GM19463 (cell line): ENCODE measurements at regions not wholly inside any gene's neighbourhood (a gene's known extent, or its start where the extent isn't known, plus 50 kb on each side); places are given as distances from the start of the nearest gene placed in this dataset.

ENCODE experiments used
- ATAC-seq: cut with Tn5 transposase; IDR thresholded peaks from one replicate; pipeline ENCODE4 v1.9.1; 2021; ENCODE audit warnings: mild to moderate bottlenecking, moderate library complexity; ENCODE audit not compliant: unreplicated experiment

GRCh38 chr2:226408141-226408540 lies 391.5 kb downstream of the IRS1 start:
- no peak for ATAC-seq

GRCh38 chr2:226407135-226407534 lies 392.5 kb downstream of the IRS1 start:
- ATAC-seq, result no peak

- ATAC-seq, result no peak
Measured at GRCh38 chr2:226405465-226405864, 394.2 kb downstream of the IRS1 start.

GRCh38 chr2:226403369-226403768 lies 396.3 kb downstream of the IRS1 start:
- no peak for ATAC-seq

- ATAC-seq, result no peak
Measured at GRCh38 chr2:226399006-226399405, 400.6 kb downstream of the IRS1 start.

GRCh38 chr2:226398580-226398979 lies 401.0 kb downstream of the IRS1 start:
- no peak for ATAC-seq

GRCh38 chr2:226396541-226396940 lies 403.1 kb downstream of the IRS1 start:
- no peak for ATAC-seq

- ATAC-seq, result no peak
Measured at GRCh38 chr2:226387499-226387942, 412.1 kb downstream of the IRS1 start.

GRCh38 chr2:226383461-226383860 lies 416.2 kb downstream of the IRS1 start:
- ATAC-seq, result no peak

GRCh38 chr2:226380679-226381078 lies 418.9 kb downstream of the IRS1 start:
- no peak for ATAC-seq

GRCh38 chr2:226378753-226379705 lies 420.6 kb downstream of the IRS1 start:
- no peak for ATAC-seq

GRCh38 chr2:226376516-226377180 lies 423.0 kb downstream of the IRS1 start:
- no peak for ATAC-seq

- no peak for ATAC-seq
Measured at GRCh38 chr2:226366920-226367319, 432.7 kb downstream of the IRS1 start.

GRCh38 chr2:226364217-226364616 lies 435.4 kb downstream of the IRS1 start:
- no peak for ATAC-seq

- ATAC-seq, result no peak
Measured at GRCh38 chr2:226362980-226363379, 436.6 kb downstream of the IRS1 start.

GRCh38 chr2:226360658-226361057 lies 439.0 kb downstream of the IRS1 start:
- no peak for ATAC-seq

GRCh38 chr2:226358688-226359087 lies 440.9 kb downstream of the IRS1 start:
- ATAC-seq, result no peak

- no peak for ATAC-seq
Measured at GRCh38 chr2:226357816-226358215, 441.8 kb downstream of the IRS1 start.

GRCh38 chr2:226355600-226355999 lies 444.0 kb downstream of the IRS1 start:
- ATAC-seq, result no peak

GRCh38 chr2:226354434-226354833 lies 445.2 kb downstream of the IRS1 start:
- no peak for ATAC-seq

GRCh38 chr2:226352941-226353560 lies 446.6 kb downstream of the IRS1 start:
- ATAC-seq, result no peak

- ATAC-seq, result no peak
Measured at GRCh38 chr2:226351711-226352110, 447.9 kb downstream of the IRS1 start.
